ENCODE measurements at regions not wholly inside any gene's neighbourhood (a gene's known extent, or its start where the extent isn't known, plus 50 kb on each side); places are given as distances from the start of the nearest gene placed in this dataset.

GRCh38 chr5:4036861-4037260 is 441.2 kb downstream of the IRX1 start:
- DNase-seq = no peak
- Mint-ChIP-seq H3K36me3 (ENCODE audit: low read depth) (peaks cover 12% of the 10 kb centered on the region), H3K27ac (no peak overlapping the region), H3K27me3 (ENCODE audit: insufficient read depth) (no peaks in the 10 kb centered on the region; the same call in 1 of the 2 replicates), H3K9me3 (peaks cover 66% of the 10 kb centered on the region), H3K4me3 (no peak overlapping the region), H3K4me1 (ENCODE audit: low read depth) (no peaks in the 10 kb centered on the region)
- TF ChIP-seq CTCF (IDR thresholded peaks at IDR 0.05) = no peak

GRCh38 chr5:4038994-4039393 is 443.4 kb downstream of the IRX1 start:
- TF ChIP-seq CTCF (IDR thresholded peaks at IDR 0.05) = no peak
- no peak for DNase-seq
- Mint-ChIP-seq H3K27me3 (ENCODE audit: insufficient read depth) (no peaks in the 10 kb centered on the region; the same call in 1 of the 2 replicates), H3K27ac (no peak overlapping the region), H3K4me1 (ENCODE audit: low read depth) (no peaks in the 10 kb centered on the region), H3K36me3 (ENCODE audit: low read depth) (peaks cover 7% of the 10 kb centered on the region), H3K4me3 (no peak overlapping the region), H3K9me3 (peaks cover 68% of the 10 kb centered on the region)

GRCh38 chr5:4042311-4042710 is 446.7 kb downstream of the IRX1 start:
- H3K27me3 Mint-ChIP-seq (ENCODE audit: insufficient read depth) = no peaks in the 10 kb centered on the region; the same call in 1 of the 2 replicates
- H3K4me1 Mint-ChIP-seq (ENCODE audit: low read depth) = no peaks in the 10 kb centered on the region
- no peak for DNase-seq
- peaks cover 5% of the 10 kb centered on the region; the same call in 1 of the 2 replicates for H3K36me3 Mint-ChIP-seq (ENCODE audit: low read depth)
- no peak overlapping the region for H3K4me3 Mint-ChIP-seq
- TF ChIP-seq CTCF (IDR thresholded peaks at IDR 0.05) = no peak
- no peak overlapping the region for H3K27ac Mint-ChIP-seq
- H3K9me3 Mint-ChIP-seq = peaks cover 80% of the 10 kb centered on the region

GRCh38 chr5:4043135-4043534 is 447.5 kb downstream of the IRX1 start:
- Mint-ChIP-seq H3K4me3 (no peak overlapping the region), H3K27ac (no peak overlapping the region), H3K9me3 (peaks cover 75% of the 10 kb centered on the region), H3K36me3 (ENCODE audit: low read depth) (peaks cover 5% of the 10 kb centered on the region; the same call in 1 of the 2 replicates), H3K4me1 (ENCODE audit: low read depth) (no peaks in the 10 kb centered on the region), H3K27me3 (ENCODE audit: insufficient read depth) (no peaks in the 10 kb centered on the region; the same call in 1 of the 2 replicates)
- DNase-seq = no peak
- no peak for TF ChIP-seq CTCF (IDR thresholded peaks at IDR 0.05)

- Mint-ChIP-seq H3K4me3 (no peak overlapping the region), H3K9me3 (peaks cover 76% of the 10 kb centered on the region), H3K36me3 (ENCODE audit: low read depth) (no peaks in the 10 kb centered on the region), H3K27me3 (ENCODE audit: insufficient read depth) (no peaks in the 10 kb centered on the region), H3K4me1 (ENCODE audit: low read depth) (no peaks in the 10 kb centered on the region), H3K27ac (no peak overlapping the region)
- no peak for TF ChIP-seq CTCF (IDR thresholded peaks at IDR 0.05)
- DNase-seq = no peak
Observed at GRCh38 chr5:4044881-4045280, 449.2 kb downstream of the IRX1 start.

- no peak for TF ChIP-seq CTCF (IDR thresholded peaks at IDR 0.05)
- peaks cover 58% of the 10 kb centered on the region for H3K9me3 Mint-ChIP-seq
- no peaks in the 10 kb centered on the region for H3K4me1 Mint-ChIP-seq (ENCODE audit: low read depth)
- no peak overlapping the region for H3K27ac Mint-ChIP-seq
- no peak for DNase-seq
- no peaks in the 10 kb centered on the region for H3K27me3 Mint-ChIP-seq (ENCODE audit: insufficient read depth)
- no peak overlapping the region for H3K4me3 Mint-ChIP-seq
- peaks cover 5% of the 10 kb centered on the region; the same call in 1 of the 2 replicates for H3K36me3 Mint-ChIP-seq (ENCODE audit: low read depth)
Observed at GRCh38 chr5:4048398-4048797, 452.8 kb downstream of the IRX1 start.
